ENCODE measurements at regions not wholly inside any gene's neighbourhood (a gene's known extent, or its start where the extent isn't known, plus 50 kb on each side); places are given as distances from the start of the nearest gene placed in this dataset.

DNA sequence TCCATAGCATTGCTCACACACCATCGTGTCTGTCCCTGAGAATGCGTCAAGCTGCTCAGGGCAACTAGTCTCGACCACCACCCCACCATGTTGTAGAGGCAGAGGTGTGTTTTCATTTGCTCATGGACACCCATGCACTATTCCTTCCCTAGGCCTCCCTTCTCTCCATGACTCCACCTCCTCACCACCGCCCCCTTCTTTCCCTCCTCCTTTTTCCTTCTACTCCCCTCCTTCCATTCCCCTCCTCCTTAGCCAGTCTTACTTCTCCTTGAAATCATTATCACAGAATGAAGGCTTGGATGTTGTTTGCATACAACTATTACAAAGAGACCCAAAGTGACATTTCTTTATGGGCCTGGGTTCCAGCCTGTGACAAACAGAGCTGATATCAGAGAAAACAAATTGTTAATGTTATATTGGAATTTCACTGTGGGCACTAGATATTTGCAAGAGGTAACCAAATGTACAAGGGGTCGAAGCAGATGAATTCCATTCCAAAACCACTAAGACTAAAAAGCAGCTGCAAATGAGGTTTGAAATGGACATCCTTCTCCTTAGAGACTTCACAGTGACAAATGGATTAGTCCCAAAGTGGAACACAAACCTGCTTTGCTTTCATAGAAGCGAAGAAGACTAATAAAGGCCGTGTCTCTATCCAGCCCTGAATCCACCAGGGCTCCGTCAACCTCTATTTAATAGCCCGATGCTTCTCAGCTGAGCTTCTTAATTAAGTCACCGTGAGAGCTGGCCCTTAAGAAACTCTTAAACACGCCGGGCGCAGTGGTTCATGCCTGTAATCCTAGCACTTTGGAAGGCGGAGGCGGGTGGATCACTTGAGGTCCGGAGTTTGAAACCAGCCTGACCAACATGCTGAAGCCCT is 275.8 kb upstream of the SULF2 start:
- H3K9me3 ChIP-seq: no peaks in the 10 kb centered on the region
- DNase-seq: no peak
- H3K36me3 ChIP-seq (ENCODE audit: low read depth): no peaks in the 10 kb centered on the region
- no peak for TF ChIP-seq CTCF (IDR thresholded peaks at IDR 0.05)
- intact Hi-C loops (cut with DNase I, micrococcal nuclease): no loop called here
- ATAC-seq: no peak
- no peak overlapping the region for H3K4me3 ChIP-seq
- H3K4me1 ChIP-seq (ENCODE audit: low read depth): no peaks in the 10 kb centered on the region

DNA sequence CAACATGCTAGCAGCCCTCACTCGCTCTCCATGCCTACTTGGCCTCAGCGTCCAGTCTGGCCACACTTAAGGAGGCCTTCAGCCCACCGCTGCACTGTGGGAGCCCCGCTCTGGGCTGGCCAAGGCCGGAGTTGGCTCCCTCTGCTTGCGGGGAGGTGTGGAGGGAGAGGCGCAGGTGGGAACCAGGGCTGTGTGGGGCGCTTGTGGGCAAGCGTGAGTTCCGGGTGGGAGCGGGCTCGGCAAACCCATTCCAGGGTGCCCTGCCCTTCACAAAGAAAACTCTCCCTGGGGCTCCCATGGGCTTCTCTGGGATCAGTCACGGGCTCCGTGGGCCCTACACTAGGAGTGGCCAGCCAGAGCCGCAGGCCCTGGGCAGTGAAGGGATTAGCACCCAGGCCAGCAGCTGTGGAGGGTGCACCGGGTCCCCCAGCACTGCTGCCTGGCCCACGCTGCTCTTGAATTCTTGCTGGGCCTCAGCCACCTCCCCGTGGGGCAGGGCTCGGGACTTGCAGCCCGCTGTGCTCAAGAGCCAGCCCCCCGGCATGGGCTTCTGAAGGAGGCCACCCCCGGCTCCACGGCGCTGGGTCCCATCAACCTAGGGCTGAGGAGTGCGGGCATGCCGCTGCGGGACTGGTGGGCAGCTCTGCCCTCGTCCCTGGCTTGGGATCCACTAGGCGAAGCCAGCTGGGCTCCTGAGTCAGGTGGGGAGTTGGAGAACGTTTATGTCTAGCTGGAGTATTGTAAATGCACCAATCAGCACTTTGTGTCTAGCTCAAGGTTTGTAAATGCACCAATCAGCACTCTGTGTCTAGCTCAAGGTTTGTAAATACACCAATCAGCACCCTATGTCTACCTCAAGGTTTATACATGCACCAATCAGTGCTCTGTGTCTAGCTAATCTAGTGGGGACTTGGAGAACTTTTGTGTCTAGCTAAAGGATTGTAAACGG is 273.6 kb upstream of the SULF2 start:
- intact Hi-C loops (cut with DNase I, micrococcal nuclease): no loop called here
- no peaks in the 10 kb centered on the region for H3K4me1 ChIP-seq (ENCODE audit: low read depth)
- H3K4me3 ChIP-seq: no peak overlapping the region
- TF ChIP-seq CTCF (IDR thresholded peaks at IDR 0.05): no peak
- no peak for DNase-seq
- H3K9me3 ChIP-seq: no peaks in the 10 kb centered on the region
- no peaks in the 10 kb centered on the region for H3K36me3 ChIP-seq (ENCODE audit: low read depth)
- ATAC-seq: no peak

DNA sequence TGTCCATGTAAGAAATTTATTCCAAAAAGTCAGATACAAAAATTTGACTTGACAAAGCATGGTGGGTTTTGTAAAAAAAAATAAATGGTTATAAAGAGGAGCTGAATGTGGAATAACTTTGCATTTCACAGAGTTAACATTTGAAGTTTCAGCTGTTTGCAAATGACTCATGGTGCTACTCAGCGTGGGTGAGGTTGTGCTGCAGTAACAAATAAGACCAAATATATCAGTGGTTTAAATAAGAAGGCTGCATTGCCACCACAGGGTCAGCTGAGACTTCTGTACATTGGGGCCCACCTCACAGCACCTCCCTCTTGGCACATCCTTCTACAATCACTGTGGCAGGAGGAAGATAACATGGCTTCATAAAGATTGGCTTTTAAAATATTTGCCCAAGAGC is 272.5 kb upstream of the SULF2 start:
- H3K9me3 ChIP-seq: no peaks in the 10 kb centered on the region
- ATAC-seq: no peak
- TF ChIP-seq CTCF (IDR thresholded peaks at IDR 0.05): no peak
- H3K36me3 ChIP-seq (ENCODE audit: low read depth): no peaks in the 10 kb centered on the region
- no peaks in the 10 kb centered on the region for H3K4me1 ChIP-seq (ENCODE audit: low read depth)
- no peak for DNase-seq
- no peak overlapping the region for H3K4me3 ChIP-seq
- intact Hi-C loops (cut with DNase I, micrococcal nuclease): no loop called here

DNA sequence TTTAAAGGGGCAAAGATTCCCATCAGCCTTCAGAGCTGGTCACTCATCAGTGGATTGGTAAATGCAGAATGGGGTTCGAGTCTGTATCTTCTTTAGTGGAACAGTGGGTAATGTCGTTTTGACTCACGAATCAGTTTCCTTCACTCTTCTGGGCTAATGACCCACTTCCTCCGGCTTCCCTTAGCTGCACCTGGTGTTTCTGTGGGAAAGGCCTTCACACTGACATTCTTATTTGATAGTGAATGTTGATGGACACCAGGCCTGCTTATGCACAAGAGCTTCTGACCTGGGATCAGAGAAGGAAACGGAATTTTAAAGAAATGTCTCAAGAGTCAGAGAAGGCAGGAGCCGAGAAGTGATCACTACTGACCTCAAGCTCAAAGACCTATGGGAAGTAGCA is 272.0 kb upstream of the SULF2 start:
- no peak for TF ChIP-seq CTCF (IDR thresholded peaks at IDR 0.05)

GRCh38 chr20:48056218-48056617 is 270.9 kb upstream of the SULF2 start:
- no peak for TF ChIP-seq CTCF (IDR thresholded peaks at IDR 0.05)
- no peaks in the 10 kb centered on the region for H3K9me3 ChIP-seq
- DNase-seq: no peak
- H3K36me3 ChIP-seq (ENCODE audit: low read depth): no peaks in the 10 kb centered on the region
- ATAC-seq: no peak
- intact Hi-C loops (cut with DNase I, micrococcal nuclease): no loop called here
- H3K4me1 ChIP-seq (ENCODE audit: low read depth): no peaks in the 10 kb centered on the region
- H3K4me3 ChIP-seq: no peak overlapping the region

More for the DNA sequence above, 272.0 kb upstream of the SULF2 start:
- intact Hi-C loops (cut with DNase I, micrococcal nuclease): no loop called here
- H3K9me3 ChIP-seq: no peaks in the 10 kb centered on the region
- H3K4me1 ChIP-seq (ENCODE audit: low read depth): no peaks in the 10 kb centered on the region
- ATAC-seq: no peak
- H3K4me3 ChIP-seq: no peak overlapping the region
- DNase-seq: no peak
- no peaks in the 10 kb centered on the region for H3K36me3 ChIP-seq (ENCODE audit: low read depth)
